ENCODE measurements at regions not wholly inside any gene's neighbourhood (a gene's known extent, or its start where the extent isn't known, plus 50 kb on each side); places are given as distances from the start of the nearest gene placed in this dataset.
A peak's percentile ranks its signal among the peaks of the same experiment; 100 is the strongest.

DNA sequence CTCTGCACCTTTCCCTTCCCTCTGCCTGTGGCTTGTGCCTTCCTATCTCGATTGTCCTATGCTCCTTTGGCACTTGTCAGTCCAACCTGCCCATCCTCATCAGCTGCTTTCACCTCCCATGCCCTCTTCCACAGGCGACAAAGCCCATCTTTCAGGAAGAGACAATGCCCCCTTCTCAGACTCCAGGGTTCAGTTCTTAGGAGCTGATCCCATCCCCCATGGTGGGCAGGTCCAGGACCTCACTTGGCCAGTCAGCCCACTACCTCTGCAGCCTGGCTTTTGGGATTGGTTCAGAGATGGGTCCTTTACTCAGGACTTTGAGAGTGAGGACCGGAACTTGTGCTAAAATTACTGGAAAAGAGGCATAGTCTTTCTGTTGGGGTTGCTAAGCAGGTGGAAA is 74.0 kb upstream of the NANOS1 start:
- TF ChIP-seq, protein P1, sequence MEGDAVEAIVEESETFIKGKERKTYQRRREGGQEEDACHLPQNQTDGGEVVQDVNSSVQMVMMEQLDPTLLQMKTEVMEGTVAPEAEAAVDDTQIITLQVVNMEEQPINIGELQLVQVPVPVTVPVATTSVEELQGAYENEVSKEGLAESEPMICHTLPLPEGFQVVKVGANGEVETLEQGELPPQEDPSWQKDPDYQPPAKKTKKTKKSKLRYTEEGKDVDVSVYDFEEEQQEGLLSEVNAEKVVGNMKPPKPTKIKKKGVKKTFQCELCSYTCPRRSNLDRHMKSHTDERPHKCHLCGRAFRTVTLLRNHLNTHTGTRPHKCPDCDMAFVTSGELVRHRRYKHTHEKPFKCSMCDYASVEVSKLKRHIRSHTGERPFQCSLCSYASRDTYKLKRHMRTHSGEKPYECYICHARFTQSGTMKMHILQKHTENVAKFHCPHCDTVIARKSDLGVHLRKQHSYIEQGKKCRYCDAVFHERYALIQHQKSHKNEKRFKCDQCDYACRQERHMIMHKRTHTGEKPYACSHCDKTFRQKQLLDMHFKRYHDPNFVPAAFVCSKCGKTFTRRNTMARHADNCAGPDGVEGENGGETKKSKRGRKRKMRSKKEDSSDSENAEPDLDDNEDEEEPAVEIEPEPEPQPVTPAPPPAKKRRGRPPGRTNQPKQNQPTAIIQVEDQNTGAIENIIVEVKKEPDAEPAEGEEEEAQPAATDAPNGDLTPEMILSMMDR (IDR thresholded peaks at IDR 0.05) = no peak
- Mint-ChIP-seq H3K4me3 (no peak overlapping the region), H3K27me3 (ENCODE audit: low read depth, poor library complexity) (peaks cover 12% of the 10 kb centered on the region), H3K9me3 (no peaks in the 10 kb centered on the region), H3K36me3 (ENCODE audit: low read depth) (no peaks in the 10 kb centered on the region), H3K27ac (no peak overlapping the region), H3K4me1 (peaks cover 34% of the 10 kb centered on the region)
- no peak for DNase-seq

DNA sequence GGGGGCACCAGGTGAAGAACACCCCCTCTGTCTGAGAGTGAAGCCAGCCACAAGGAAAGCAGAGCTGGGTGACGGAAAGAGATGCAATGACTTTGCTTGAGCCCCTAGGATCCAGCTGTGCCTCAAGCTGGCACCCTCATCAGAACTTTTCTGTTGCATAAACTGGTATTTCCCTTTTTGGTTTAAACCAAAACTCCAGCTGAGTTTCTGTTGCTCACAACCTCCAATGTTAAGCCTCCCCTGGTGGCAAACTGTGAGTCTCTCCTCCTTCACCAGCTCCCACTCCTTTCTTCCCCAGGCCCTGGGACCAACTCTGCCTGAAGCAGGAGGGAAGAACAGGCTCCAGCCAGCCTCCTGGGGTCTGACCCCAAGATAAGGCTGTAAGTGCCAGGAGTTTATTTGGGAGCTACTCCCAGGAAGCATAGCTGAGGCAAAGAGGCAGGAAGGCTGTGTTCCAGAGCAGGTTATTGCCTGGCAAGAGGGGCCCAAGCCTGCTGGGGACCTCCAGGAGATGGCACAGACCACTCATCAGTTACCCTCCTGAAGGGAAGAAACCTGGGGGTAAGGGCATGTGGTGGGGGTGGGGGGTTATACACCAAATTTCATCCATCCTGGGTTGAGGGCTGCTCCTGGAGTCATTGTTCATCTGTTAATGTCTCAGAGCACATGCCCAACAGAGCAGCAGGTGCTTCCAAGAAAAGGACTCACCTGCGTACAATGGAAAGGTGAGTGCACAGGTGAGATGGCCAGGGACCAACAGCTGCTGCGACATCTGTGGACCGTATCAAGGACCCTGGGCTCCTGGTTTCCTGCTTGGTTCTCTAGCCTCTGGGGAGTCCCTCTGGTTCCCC is 73.3 kb upstream of the NANOS1 start:
- no peaks in the 10 kb centered on the region for H3K9me3 Mint-ChIP-seq
- DNase-seq = no peak
- TF ChIP-seq, protein P1 (IDR thresholded peaks at IDR 0.05) = no peak
- H3K4me1 Mint-ChIP-seq = peaks cover 30% of the 10 kb centered on the region
- H3K27me3 Mint-ChIP-seq (ENCODE audit: low read depth, poor library complexity) = peaks cover 12% of the 10 kb centered on the region
- H3K27ac Mint-ChIP-seq = peak overlapping the region; percentile 57
- no peak overlapping the region for H3K4me3 Mint-ChIP-seq
- H3K36me3 Mint-ChIP-seq (ENCODE audit: low read depth) = no peaks in the 10 kb centered on the region

DNA sequence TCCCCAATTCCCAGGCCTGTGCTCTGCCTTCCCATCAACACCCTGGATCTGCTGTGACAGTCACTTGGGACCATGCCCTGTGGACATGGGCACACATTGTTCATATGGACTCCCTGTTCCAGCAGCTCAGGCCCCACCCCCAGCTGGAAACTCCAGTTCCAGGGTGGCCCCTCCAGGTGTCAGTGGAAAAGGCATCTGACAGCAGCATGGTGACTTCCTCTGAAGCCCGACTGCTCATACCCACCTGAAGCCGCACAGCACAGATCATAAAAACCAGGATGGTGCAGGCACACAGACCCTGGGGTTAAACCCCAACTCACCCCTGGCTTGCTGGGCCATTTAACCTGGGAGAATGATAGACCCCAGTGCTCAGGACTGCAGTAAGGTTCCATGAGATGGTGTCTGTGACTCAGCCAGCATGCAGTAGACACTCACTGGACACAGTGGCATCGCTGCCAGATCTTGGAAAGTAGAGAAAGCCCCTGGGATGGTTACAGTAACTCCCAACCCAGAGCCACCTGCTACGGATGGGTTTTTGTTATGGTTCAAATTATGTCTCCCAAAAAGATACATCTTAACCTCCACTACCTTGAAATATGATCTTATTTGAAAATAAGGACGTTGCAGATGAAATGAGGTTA is 72.6 kb upstream of the NANOS1 start:
- TF ChIP-seq, protein P1 (IDR thresholded peaks at IDR 0.05) = no peak
- H3K4me1 Mint-ChIP-seq = peaks cover 34% of the 10 kb centered on the region
- DNase-seq = no peak
- no peaks in the 10 kb centered on the region for H3K36me3 Mint-ChIP-seq (ENCODE audit: low read depth)
- peaks cover 12% of the 10 kb centered on the region for H3K27me3 Mint-ChIP-seq (ENCODE audit: low read depth, poor library complexity)
- H3K27ac Mint-ChIP-seq = no peak overlapping the region
- H3K9me3 Mint-ChIP-seq = no peaks in the 10 kb centered on the region
- no peak overlapping the region for H3K4me3 Mint-ChIP-seq

DNA sequence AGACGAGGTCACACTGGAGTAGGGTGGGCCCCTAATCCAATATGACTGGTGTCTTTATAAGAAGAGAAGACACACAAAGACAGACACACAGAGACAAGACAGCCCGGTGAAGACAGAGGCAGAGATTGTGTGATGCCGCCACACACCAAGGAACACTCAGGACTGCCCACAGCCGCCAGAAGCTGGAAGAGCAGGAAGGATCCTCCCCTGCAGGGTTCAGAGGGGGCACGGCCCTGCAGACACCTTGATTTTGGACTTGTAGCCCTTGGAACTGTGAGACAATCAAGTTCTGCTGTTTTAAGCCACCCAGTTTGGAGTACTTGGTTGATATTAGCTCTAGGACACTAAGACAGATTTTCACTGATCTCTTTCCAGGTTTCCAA is 72.1 kb upstream of the NANOS1 start:
- Mint-ChIP-seq H3K9me3 (no peaks in the 10 kb centered on the region), H3K27ac (no peak overlapping the region), H3K4me1 (peaks cover 39% of the 10 kb centered on the region), H3K27me3 (ENCODE audit: low read depth, poor library complexity) (peaks cover 12% of the 10 kb centered on the region), H3K36me3 (ENCODE audit: low read depth) (no peaks in the 10 kb centered on the region), H3K4me3 (no peak overlapping the region)
- TF ChIP-seq, protein P1 (IDR thresholded peaks at IDR 0.05) = no peak
- DNase-seq = no peak

DNA sequence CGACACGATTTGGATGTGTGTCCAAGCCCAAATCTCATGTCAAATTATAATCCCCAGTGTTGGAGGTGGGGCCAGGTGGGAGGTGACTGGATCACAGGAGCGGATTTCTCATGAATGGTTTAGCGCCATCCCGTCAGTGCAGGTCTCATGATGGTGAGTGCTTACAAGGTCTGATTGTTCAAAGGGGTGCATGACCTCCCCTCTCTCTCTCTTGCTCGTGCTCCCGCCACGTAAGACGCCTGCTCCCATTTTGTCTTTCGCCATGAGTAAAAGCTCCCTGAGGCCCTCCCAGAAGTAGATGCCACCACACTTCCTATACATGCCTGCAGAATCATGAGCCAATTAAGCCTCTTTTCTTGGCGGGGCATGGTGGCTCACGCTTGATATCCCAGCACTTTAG is 71.5 kb upstream of the NANOS1 start:
- Mint-ChIP-seq H3K27ac (no peak overlapping the region), H3K4me3 (no peak overlapping the region), H3K4me1 (peaks cover 41% of the 10 kb centered on the region)

More for the DNA sequence above, 71.5 kb upstream of the NANOS1 start:
- TF ChIP-seq, protein P1 (IDR thresholded peaks at IDR 0.05) = no peak
- no peaks in the 10 kb centered on the region for H3K36me3 Mint-ChIP-seq (ENCODE audit: low read depth)
- DNase-seq = no peak
- H3K9me3 Mint-ChIP-seq = no peaks in the 10 kb centered on the region
- H3K27me3 Mint-ChIP-seq (ENCODE audit: low read depth, poor library complexity) = peaks cover 11% of the 10 kb centered on the region
